ENCODE measurements at regions not wholly inside any gene's neighbourhood (a gene's known extent, or its start where the extent isn't known, plus 50 kb on each side); places are given as distances from the start of the nearest gene placed in this dataset.
A peak's percentile ranks its signal among the peaks of the same experiment; 100 is the strongest.

DNA sequence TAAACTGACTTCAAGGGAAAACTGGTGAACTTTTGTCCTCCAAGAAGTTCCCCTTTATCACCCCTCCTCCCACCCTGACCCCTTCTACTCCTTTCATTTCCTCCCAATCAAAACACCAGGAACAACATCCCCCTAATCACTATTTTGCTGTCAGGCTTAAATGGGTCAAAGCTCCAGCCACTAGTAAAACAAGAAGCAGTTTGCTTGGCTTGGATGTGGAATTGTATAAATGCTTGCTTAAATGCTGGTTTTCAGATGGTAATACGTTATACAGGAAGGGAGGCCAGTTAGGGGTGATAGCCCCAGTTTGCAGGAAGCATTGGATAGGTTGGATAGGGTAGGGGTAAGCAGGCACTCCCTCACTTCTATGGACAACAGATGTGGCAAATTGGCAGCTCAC lies 473.6 kb downstream of the AGTPBP1 start:
- DNase-seq (ENCODE audit: extremely low read depth, low read depth, low spot score), result no peak

DNA sequence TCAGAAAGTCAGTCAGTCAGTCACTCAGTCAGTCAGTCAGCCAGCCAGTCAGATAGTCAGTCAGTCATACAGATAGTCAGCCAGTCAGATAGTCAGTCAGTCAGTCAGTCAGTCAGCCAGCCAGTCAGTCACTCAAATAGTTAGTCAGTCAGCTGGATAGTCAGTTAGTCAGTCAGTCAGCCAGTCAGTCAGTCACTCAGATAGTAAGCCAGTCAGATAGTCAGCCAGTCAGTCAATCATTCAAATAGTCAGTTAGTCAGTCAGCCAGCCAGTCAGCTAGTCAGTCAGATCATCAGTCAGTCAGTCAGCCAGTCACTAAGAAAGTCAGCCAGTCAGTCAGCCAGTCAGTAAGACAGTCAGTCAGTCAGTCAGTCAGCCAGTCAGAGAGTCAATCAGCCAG lies 477.1 kb downstream of the AGTPBP1 start:
- DNase-seq (ENCODE audit: extremely low read depth, low read depth, low spot score), result no peak

DNA sequence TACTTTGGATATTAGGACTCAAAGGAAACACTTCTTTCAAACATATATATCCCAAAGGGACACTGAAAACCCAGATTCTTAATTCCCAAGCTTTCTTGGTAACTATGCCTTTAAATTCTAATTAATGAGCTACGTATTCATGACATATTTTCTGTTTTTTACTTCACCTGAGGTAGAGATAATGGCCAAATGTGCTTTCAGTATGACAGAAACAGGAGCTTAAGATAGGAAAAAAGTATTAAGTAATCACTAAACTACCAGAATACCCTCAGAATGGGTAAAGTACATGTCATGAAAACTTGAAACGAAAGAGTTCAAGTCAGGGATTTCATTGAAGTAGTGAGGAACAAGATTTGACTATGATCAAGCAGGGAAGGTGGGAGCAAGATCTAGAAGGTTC lies 478.5 kb downstream of the AGTPBP1 start:
- DNase-seq (ENCODE audit: extremely low read depth, low read depth, low spot score), result no peak

DNA sequence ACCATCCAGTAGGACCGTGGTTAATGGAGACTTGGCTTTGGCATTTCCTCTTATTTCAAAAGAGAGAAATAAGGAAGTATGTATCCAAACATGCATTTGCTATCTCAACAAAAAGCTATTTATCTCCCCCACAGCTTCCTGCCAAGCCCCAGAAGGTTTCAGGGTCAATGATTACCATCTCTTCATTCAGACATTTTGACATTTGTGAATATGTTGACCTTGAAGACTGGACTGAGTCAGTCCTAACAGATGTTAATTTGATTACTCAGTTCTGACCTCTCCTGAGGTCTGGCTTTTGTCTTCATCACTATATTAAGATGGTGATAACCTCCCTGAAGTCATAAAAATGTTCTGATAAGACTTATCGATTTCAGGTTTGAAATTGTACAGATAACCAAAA lies 479.4 kb downstream of the AGTPBP1 start:
- DNase-seq (ENCODE audit: extremely low read depth, low read depth, low spot score), result no peak

DNA sequence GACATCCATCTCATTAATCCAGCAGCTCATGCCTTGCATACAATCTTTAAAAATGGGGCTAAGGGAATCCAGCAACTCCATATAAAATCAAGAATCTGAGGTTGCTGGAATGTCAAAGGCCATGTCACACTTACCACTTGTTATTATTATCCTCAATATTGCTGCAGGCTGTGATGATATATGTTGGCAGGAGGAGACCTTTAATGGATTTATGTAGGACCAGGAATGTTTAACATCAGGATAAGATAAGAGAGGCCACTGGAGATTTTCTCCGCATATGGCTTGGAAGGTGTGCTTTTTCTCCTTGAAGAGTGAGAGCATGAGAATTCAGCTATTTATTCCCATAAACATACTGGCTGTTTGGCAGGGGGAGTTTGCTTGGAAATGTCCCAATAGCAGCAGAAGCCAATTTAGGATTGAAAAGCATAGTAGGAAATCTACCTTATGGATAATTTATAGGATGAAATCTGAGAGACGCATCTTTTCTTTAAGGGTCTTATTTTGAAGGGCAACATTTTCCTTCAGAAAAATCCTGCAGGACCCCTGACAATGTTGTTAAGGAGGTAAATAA lies 481.4 kb downstream of the AGTPBP1 start:
- DNase-seq (ENCODE audit: extremely low read depth, low read depth, low spot score), result no peak

DNA sequence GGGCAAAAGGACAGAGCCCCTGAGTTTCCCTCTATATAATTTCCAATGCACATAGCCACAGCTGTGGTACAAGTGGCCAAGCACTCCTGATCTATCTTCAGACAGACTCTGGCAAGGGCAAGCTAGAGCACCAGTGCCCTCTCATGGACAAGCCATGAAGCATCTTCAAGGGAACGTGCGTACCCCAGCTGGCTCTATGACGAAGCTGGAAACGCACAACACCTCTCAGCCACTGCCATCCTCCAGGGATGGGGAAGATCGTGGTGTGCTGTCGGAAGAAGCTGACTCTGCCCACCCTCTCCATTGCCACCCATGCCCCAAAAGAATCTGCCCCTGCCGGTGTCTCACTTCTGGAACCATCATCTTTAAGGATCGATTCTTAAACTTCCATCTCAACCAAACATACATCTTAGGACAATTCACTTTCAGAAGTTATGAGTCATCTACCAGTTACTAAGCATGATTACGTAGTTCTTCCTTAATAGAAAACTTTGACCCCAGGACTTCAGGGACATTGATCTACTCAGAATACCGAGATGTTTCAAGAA lies 482.9 kb downstream of the AGTPBP1 start:
- peak; percentile 23 for DNase-seq (ENCODE audit: extremely low read depth, low read depth, low spot score)

DNA sequence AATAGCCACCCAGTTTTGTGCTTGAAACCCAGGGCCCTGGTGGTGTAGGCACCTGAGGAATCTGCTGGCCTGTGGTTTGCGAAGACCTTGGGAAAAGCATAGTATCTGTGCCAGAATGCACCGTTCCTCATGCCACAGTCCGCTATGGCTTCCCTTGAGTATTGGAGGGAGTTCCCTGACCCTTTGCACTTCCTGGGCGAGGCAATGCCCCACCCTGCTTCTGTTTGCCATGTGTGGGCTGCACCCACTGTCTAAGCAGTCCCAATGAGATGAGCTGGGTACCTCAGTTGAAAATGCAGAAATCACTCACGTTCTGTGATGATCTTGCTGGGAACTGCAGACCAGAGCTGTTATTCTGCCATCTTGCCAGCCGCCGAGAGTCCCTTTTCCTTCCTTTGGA lies 483.5 kb downstream of the AGTPBP1 start:
- no peak for DNase-seq (ENCODE audit: extremely low read depth, low read depth, low spot score)

- DNase-seq (ENCODE audit: extremely low read depth, low read depth, low spot score), result no peak
Measured at GRCh38 chr9:85249313-85249621, 492.5 kb downstream of the AGTPBP1 start.

DNA sequence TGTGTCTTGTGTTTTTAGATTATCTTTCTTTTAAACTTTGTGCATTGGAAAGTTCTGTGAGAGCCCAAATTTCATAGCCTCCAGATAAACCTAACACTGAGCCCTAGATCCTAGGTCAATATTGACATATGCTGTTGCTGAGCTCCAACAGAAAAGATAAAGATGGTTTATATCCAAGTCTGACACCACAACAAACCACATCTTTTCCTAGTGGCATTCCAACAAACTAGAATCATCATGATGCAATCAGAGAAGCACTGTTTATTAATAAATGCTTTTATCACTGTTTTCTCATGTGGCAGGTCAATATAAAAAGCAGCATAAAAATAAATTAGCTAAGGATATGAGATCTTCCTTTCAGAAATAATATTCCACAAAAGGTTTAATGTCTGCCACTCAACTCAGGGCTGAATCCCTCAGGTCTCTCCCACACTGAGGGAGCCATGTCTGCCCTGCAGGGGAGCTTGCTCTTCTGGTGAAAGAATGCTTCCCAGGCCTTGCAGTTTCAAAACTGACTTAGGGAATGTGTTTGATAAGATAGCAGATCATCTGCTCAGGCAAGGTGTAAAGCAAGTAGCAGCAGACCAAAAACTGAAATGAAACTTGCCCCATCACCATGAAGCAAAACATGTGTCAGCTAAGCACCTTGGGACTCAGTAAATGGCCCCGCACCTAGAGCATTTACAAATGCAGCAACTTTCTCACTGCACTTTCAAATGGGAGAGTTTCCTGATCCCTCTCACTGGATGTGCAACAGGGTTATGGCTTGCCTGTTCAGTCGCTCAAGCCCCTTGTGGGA lies 493.0 kb downstream of the AGTPBP1 start:
- no peak for DNase-seq (ENCODE audit: extremely low read depth, low read depth, low spot score)

DNA sequence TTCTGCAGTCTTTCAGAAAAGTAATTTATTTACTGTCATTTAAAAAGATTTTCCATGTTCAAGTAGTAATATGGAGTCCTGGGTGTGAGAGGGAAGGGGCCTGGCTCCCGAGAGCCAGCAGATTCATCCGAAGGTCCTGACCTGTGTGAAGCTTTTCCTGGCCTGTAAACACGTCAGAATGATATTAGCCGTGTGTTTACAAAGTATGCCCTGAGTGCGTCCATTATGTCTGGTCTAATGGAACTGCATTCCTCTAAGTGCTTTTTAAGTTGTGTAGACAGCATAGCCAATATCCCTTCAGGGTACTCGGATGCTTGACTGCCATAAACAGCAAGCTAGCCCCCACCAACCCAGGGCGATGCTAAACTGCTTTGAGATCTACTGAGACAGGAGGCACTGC lies 495.2 kb downstream of the AGTPBP1 start:
- DNase-seq (ENCODE audit: extremely low read depth, low read depth, low spot score), result no peak

DNA sequence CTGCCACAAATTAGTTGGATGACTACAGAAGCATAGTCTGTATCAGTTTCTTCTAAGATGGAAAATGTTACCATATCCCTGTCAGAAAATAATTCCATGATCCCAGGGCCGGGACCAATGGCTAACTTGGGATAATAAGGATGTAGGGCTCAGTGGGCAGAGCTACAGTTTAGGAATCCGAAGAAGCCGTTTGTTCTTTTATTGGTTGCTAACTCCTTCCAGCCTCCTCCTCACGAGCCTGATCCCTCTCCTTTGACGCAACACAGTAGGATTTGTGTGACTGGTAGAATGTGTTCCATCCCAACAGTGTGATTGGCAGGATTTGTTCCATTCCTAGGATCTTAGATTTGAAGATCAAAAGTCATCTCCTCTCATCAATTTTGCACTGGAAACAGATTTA lies 496.9 kb downstream of the AGTPBP1 start:
- no peak for DNase-seq (ENCODE audit: extremely low read depth, low read depth, low spot score)

DNA sequence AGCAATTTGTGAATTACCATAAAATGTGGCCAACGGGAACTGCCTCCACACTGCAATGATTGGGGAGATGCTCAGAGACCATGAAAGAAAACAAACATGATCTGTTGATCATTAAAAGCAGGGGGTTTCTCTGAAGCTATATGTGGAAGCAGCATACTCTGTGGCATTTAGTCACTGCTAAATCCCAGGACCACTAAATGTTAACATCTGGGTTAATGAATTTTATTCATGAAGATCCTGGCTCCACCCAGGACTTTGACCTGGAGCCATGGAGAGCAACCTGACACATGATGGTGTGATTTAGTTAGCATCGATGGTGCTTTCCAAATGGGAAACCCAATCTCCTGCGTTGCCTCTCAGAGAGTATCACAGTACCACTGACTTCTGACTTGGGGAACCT lies 497.8 kb downstream of the AGTPBP1 start:
- no peak for DNase-seq (ENCODE audit: extremely low read depth, low read depth, low spot score)

DNA sequence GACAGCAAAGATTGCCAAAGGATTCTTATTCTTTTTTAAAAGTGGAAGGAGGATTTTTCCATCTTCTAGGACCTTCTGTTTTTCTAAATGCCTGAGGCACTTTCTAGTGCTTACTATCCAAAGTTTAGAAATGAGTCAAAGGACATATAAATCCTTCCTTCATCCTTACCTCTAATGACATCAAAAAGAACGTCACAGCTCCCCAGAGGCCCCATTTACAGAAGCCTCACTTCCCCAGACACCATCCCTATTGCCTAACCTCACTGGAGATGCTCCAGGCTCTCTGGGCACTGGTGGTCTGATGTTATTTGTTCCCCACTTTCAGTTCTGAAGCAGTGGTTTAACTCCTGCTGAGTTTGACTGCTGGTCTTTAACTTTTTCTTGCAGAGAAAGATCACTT lies 504.3 kb downstream of the AGTPBP1 start:
- DNase-seq (ENCODE audit: extremely low read depth, low read depth, low spot score), result no peak

GRCh38 chr9:85230081-85230480 lies 511.7 kb downstream of the AGTPBP1 start:
- DNase-seq (ENCODE audit: extremely low read depth, low read depth, low spot score), result no peak

- DNase-seq (ENCODE audit: extremely low read depth, low read depth, low spot score), result no peak
Measured at GRCh38 chr9:85228111-85228855, 513.5 kb downstream of the AGTPBP1 start.

- DNase-seq (ENCODE audit: extremely low read depth, low read depth, low spot score), result no peak
Measured at GRCh38 chr9:85225180-85225579, 516.6 kb downstream of the AGTPBP1 start.

DNA sequence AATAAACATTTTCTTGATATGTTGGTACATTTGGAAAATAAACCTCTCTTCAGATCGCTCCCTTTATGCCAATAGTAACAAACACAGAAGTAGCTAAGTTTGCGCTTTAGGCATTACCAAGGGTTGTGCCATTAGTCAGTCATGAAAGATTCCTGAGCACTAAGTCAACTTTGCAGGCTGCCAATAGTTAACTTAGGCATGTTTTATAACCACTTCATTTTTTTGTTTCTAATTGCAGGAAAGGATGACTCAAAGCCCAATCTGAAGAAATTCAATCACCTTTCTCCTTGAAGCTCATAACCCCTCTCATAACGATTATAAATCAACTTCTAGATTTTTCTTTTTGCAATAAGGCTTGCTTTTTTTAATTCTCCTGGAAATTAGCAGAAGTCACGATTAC lies 517.0 kb downstream of the AGTPBP1 start:
- no peak for DNase-seq (ENCODE audit: extremely low read depth, low read depth, low spot score)

- no peak for DNase-seq (ENCODE audit: extremely low read depth, low read depth, low spot score)
Measured at GRCh38 chr9:85224301-85224700, 517.5 kb downstream of the AGTPBP1 start.

GRCh38 chr9:85223506-85224125 lies 518.1 kb downstream of the AGTPBP1 start:
- no peak for DNase-seq (ENCODE audit: extremely low read depth, low read depth, low spot score)

DNA sequence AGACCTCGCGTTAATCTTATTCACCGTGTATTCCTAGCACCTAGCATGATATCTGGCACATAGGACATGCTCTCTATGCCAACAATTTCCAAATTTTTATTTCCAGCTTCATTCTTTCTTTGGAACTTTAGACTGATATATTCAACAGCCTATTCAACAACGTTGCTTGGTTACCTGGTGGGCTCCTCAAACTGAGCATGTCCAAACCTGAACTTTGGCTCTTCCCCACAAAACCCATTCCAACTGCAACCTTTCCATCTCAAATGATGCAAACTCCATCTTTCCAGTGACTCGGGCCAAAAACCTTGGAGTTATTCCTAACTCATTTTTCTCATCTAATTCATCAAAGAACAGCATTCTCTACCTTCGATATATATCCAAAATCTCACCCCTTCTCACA lies 525.2 kb downstream of the AGTPBP1 start:
- no peak for DNase-seq (ENCODE audit: extremely low read depth, low read depth, low spot score)

- no peak for DNase-seq (ENCODE audit: extremely low read depth, low read depth, low spot score)
Measured at GRCh38 chr9:85215961-85216360, 525.8 kb downstream of the AGTPBP1 start.
